ENCODE measurements at regions not wholly inside any gene's neighbourhood (a gene's known extent, or its start where the extent isn't known, plus 50 kb on each side); places are given as distances from the start of the nearest gene placed in this dataset.

GRCh38 chr4:31298737-31299136 is 578.6 kb downstream of the PCDH7 start:
- DNase-seq: no peak

DNA sequence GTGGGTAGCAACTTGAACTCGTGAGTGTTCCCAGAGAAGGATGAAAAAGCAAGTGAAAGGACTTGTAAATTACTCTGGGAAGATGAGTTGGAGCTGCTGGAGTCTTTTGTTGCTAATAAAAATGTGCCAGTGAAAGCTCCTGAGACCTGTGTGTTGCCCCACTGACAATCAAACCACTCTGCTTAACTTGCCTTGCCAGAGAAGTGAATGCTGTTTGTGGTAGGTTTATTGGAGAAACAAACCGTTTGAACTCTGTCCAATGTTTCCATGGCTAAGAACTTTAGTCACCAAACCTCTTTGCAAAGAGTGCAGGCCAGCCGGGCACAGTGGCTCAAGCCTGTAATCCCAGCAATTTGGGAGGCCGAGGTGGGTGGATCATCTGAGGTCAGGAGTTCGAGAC is 586.9 kb downstream of the PCDH7 start:
- DNase-seq: no peak

DNA sequence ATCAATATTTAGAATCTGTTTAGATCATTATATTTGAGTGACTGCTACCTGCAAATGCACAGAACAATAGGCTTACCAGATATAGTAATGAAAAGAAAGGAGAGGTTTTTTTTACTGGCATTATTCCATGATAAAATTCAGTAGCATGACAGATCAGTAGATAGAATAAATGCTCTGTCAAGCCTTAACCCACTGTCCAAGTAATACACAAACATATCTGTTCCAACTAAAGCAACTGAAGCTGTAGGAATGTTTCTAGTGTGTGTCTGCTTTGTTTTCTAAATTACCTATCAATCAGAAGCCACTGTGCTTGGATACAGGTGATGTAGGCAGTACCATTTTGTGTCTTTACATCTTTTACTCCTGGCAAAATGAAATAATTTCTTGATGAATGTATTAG is 604.6 kb downstream of the PCDH7 start:
- no peak for DNase-seq

- no peak for DNase-seq
Measured at GRCh38 chr4:31325300-31325699, 605.1 kb downstream of the PCDH7 start.

DNA sequence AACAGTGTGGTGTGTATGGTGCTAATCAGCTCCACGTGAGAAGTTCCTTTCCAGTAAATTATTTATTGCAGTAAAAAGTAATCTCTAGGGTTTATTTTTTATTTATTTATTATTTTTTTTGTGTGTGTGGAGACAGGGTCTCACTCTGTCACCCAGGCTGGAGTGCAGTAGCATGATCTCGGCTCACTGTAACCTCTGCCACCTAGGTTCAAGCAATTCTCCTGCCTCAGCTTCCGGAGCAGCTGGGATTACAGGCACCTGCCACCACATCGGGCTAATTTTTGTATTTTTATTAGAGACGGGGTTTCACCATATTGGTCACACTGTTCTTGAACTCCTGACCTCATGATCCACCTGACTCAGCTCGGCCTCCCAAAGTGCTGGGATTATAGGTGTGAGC is 606.9 kb downstream of the PCDH7 start:
- DNase-seq: no peak

DNA sequence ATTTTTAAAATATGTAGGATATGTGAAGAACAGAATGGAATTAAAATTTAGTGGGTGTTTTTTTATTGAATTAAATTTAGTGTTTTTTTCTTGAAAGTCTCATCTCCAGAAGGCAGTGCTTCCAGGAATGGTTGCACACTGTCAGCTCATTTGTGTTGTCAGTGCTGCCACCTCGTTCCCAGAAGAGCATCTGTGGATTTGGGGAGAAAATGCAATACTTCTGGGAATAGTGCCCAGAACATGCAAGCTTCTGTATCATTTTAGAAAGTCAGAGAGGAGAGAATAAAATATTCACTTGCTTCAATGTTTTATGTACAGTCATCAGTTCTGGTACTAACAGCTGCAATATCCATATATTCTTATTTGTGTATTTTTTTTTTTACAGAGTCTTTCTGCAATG is 608.8 kb downstream of the PCDH7 start:
- peak in 1 of 2 experiments; percentile 37 for DNase-seq

DNA sequence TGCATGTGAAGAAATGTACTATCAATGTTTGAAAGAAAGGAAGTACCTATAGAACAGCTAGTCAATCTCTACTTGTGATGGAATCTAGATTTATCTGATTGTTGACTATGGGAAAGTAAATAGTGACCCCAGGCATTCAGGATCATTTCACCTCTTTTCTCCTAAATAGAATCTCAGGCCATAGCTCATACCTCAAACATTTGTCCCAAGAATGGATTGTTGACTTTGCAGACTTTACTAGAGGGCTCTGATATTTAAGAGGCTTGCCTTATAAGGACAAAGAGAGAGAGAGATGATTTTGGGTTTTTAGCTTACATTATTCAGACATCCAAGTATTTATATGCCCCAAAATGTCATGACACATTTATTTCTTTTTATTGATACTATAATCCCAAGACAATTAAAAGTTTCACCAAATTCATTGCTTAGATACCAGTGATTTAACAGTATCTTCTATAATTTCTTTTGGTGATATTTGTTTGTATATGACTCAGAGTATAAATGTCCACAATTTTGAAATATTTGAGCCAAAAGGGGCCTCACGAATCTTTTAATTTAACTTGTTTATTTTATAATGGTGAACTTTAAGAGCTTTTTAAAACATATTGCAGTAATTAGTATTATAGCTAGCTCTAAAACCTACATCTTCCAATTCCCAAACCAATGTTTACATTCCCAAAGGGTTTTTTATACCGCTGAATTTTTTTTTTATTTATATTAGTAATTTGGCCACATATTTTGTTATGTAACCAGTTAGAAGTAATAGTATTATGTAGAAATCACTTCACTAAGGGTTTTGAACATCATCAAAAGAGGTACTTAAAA is 614.1 kb downstream of the PCDH7 start:
- no peak for DNase-seq

- no peak for DNase-seq
Measured at GRCh38 chr4:31338000-31338399, 617.8 kb downstream of the PCDH7 start.

GRCh38 chr4:31341601-31342359 is 621.6 kb downstream of the PCDH7 start:
- no peak for DNase-seq

DNA sequence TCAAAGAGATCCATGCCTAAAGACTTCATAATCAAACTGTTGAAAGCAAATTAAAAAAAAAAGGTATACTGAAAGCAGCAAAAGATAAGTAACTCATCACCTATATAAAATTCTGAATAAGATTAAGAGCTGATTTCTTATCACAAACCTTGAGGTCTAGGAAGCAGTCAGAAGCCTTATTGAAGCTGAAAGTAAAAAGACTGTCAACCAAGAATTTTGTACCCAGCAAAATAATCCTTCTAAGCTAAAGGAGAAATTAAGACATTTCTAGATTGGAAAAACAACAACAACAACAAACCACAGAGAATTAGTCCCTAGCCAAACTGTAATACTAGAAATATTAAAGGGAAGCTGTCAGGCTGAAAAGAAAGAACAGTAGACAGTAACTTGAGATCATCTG is 622.9 kb downstream of the PCDH7 start:
- DNase-seq: no peak

GRCh38 chr4:31349907-31350306 is 629.7 kb downstream of the PCDH7 start:
- DNase-seq: no peak

GRCh38 chr4:31351695-31352094 is 631.5 kb downstream of the PCDH7 start:
- no peak for DNase-seq

DNA sequence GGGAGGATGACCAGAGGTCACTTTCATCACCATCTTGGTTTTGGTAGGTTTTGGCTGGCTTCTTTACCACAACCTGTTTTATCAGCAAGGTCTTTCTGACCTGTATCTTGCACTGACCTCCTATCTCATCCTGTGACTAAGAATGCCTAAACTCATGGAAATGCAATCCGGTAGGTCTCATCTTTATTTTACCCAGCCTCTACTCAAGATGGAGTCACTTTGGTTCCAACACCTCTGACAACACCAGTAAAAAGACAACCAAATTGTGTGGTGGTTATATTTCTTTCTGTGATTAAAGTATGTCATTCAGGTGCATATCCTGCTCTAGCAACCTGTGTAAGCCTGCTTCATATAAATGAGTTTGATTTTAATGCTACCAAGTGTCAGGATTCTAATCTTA is 636.7 kb downstream of the PCDH7 start:
- no peak for DNase-seq

DNA sequence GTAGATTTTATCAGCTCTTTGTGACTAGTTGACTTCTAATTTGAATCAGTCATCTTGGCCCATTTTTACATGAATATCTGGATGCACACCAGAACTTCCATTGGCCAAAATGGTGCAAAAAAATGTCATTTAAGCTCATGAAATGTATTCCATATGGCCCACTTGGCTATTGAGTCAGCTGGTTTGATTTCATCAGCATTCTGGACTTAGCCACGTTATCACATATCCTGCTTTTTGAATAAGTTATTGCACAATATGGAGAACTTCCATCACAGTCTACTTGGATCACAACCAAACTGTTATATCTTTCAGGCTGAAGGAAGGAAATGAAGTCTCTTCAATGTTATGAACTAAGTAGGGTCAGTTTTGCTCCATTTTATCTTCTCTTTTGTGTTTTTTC is 640.6 kb downstream of the PCDH7 start:
- peak in 1 of 2 experiments; percentile 60 for DNase-seq

DNA sequence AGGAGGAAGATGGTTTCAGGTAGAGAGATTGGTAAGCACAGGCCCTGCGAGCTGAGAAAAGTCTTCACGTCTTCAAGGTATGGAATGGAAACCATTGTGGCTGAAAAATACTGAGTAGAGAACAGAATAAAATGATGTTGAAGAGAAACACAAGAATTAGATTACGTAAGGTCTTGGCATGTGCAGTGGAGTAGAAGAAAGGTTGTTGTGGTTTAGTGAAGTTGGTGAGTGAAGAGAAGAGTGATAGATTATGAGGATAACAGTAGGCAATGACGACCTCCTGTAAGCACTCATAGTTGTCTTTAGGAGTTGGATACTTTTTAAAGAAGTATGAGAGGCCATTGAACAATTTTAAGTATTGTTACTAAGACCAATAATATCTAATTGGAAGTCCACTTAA is 642.6 kb downstream of the PCDH7 start:
- DNase-seq: no peak

GRCh38 chr4:31365006-31365690 is 645.0 kb downstream of the PCDH7 start:
- DNase-seq: peak; percentile 75 to 87

DNA sequence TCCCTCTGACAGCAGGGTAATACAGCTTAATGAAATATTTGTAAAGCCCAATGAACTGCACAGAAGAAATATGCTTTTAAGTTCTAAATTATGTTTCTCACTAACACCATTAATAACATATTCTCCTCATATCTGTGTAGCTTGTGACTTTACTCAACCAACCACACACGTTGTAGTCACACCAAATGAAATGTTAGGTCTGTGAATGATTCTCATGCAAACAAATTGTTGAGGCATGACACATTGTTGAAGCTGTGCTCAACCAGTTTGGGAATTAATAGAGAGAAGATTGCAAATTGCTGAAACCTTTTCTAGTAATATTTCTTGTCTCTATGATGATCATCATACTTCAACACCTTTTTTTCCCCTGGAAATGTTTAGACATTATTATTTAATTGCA is 645.9 kb downstream of the PCDH7 start:
- DNase-seq: no peak

GRCh38 chr4:31370866-31371465 is 650.8 kb downstream of the PCDH7 start:
- peak; percentile 32 to 71 for DNase-seq

- no peak for DNase-seq
Measured at GRCh38 chr4:31374256-31374960, 654.2 kb downstream of the PCDH7 start.

DNA sequence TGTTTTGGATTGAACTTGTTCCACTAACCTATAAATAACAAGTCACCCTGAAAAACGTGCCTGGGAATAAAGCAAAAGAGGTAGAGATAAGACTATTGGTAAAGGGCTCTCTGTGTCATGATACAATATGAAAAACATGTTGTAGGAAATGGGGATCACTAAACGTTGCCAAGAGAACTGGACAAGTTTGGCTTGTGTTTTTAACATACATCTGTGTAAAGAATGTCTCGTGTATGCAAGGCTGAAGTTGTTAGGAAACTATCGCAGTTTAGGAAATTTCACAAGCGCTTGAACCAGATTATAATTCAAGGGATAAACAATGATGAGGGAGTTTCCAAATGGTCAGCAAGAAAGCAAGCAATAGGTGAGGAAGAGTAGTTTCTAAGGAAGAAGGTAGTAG is 655.8 kb downstream of the PCDH7 start:
- DNase-seq: no peak

- no peak for DNase-seq
Measured at GRCh38 chr4:31379364-31379763, 659.2 kb downstream of the PCDH7 start.

DNA sequence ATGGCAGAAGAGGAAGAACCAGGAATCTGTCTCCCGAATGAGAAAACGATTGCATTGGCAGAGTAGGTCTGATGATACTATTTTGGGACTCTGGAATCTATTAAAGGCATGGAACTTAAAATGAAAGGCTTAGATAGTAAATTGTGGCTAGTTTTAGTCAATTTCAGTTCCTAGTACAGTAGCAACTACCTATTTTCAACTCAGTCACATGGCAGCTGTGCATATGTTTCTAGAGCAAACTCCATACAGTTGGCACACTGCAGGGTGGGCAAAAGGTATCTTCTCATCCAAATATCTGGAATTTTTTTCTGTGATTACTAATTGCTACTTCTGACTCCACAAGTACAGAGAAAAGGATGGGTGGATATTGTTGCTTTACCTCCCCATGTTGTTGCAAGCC is 663.6 kb downstream of the PCDH7 start:
- no peak for DNase-seq

DNA sequence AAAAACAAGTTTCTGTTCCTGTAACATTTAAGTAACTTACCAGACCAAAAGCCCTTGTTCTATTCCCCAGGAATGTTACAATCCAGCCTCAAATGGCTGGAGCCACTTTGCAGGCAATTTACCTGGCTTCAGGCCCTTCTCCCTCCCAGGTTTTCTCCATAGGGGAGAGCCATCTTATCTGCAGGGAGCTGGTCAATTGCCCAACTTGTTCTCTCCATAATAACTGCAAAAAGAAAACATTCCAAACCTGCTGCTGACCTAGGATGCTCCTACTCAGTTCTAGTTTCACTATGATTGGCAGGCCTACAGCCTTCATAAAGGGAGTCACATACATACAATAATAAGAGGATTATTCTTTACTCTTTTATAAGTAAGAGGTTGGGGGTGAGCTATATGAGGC is 670.7 kb downstream of the PCDH7 start:
- DNase-seq: no peak

Measured in NCI-H446 (cell line).